ENCODE measurements at regions not wholly inside any gene's neighbourhood (a gene's known extent, or its start where the extent isn't known, plus 50 kb on each side); places are given as distances from the start of the nearest gene placed in this dataset.

DNA sequence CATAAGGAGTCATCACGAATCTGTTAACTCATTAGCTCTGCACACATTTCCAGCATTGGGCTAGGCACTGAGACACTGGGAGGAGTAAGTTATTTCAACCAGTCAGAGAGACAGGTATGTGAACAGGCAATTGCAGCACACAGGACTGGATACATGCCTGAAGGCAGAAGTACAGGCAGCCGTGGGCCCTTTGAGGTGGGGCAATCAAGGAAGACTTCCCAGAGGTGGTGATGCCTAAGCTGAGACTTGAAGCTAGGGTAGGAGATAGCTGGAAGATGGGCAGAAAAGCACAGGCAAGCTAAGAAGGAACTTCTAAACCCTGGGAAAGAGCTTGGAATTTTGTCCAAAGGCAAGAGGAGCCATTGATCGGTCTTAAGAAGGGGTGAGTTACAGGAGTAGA lies 249.7 kb downstream of the EMX2 start:
- H3K36me3 ChIP-seq (ENCODE audit: control insufficient read depth, insufficient read depth, low read length) = no peaks in the 10 kb centered on the region
- FAIRE-seq (no peak), DNase-seq (ENCODE audit: low read depth) (no peak)
- TF ChIP-seq, protein P1, sequence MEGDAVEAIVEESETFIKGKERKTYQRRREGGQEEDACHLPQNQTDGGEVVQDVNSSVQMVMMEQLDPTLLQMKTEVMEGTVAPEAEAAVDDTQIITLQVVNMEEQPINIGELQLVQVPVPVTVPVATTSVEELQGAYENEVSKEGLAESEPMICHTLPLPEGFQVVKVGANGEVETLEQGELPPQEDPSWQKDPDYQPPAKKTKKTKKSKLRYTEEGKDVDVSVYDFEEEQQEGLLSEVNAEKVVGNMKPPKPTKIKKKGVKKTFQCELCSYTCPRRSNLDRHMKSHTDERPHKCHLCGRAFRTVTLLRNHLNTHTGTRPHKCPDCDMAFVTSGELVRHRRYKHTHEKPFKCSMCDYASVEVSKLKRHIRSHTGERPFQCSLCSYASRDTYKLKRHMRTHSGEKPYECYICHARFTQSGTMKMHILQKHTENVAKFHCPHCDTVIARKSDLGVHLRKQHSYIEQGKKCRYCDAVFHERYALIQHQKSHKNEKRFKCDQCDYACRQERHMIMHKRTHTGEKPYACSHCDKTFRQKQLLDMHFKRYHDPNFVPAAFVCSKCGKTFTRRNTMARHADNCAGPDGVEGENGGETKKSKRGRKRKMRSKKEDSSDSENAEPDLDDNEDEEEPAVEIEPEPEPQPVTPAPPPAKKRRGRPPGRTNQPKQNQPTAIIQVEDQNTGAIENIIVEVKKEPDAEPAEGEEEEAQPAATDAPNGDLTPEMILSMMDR (IDR thresholded peaks at IDR 0.05; ENCODE audit: insufficient read depth, low read length, severe bottlenecking) = no peak
- no peaks in the 10 kb centered on the region for H3K27me3 ChIP-seq (ENCODE audit: control insufficient read depth, insufficient read depth, low read length)
- no peak overlapping the region for H3K4me3 ChIP-seq (ENCODE audit: low read depth, low read length)

DNA sequence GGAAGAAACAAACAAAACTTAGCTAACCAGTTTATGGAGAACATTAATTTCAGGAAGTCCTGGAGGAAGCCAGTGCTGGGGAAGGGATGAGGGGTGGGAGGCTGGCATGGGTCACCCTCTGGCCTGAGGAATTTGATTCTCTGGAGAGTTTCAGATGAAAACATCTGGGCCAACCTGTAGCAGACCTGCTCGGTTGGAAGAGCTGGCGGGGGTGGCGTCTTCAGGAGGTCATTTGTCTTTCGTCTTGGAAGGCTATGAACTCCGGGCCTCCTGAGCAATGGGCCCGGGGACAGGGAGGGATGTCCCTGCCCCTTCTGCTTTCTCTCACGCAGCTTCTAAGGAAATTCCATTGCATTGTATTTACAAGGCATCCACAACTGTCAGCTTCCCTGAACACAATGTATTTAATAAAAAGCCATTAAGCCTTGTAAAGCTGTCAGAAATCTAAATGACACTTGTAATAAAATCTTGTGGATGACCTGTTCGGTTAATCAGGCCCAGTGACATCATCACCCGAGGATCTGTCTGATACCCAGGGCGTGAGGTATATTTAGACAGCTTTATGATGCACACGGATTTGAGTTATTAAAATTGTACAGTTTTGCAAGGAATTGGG lies 250.5 kb downstream of the RAB11FIP2 start:
- no peaks in the 10 kb centered on the region for H3K36me3 ChIP-seq (ENCODE audit: control insufficient read depth, insufficient read depth, low read length)
- H3K4me3 ChIP-seq (ENCODE audit: low read depth, low read length) = no peak overlapping the region
- DNase-seq (ENCODE audit: low read depth) (no peak), FAIRE-seq (no peak)
- no peaks in the 10 kb centered on the region for H3K27me3 ChIP-seq (ENCODE audit: control insufficient read depth, insufficient read depth, low read length)
- TF ChIP-seq, protein P1 (IDR thresholded peaks at IDR 0.05; ENCODE audit: insufficient read depth, low read length, severe bottlenecking) = no peak

DNA sequence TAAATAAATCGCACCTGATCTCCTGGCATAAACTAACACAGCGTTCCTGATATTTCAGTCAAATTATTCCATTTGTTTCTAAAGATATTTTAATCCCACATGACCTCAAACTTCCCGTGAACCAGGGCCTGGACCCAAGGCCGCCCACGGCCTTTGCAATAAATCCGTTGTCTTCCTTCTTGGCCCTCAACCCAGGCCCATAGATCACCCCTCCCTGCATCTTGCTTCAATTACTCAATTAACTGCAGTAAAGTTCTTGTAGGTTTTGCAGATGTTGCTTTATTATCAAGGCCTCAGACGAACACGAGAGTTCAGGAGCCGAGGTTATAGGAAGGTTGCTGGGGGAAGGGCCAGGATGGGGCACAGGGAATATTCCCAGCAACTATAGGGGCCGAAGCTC lies 249.4 kb downstream of the RAB11FIP2 start:
- no peak for DNase-seq (ENCODE audit: low read depth)
- no peak for FAIRE-seq
- H3K27me3 ChIP-seq (ENCODE audit: control insufficient read depth, insufficient read depth, low read length) = no peaks in the 10 kb centered on the region
- H3K36me3 ChIP-seq (ENCODE audit: control insufficient read depth, insufficient read depth, low read length) = no peaks in the 10 kb centered on the region
- no peak overlapping the region for H3K4me3 ChIP-seq (ENCODE audit: low read depth, low read length)
- TF ChIP-seq, protein P1 (IDR thresholded peaks at IDR 0.05; ENCODE audit: insufficient read depth, low read length, severe bottlenecking) = no peak

DNA sequence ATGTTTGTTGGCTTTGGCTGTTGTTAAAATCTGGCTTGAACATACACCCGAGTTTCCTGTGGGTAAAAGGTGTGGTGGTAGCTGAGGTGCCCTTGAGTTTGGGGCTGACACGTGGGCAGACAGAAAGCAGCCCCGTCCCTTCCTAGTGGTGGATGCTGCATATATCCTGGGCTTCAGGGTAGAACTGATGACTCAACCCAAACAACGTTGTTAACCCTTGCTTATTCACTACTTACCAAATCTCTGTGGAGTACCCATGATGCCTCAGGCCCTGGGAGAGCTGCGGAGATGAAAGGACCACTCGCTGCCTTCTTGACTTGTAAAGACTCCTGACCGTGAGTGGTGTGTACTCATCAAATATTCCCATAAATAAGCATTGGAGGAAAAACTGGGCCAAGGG lies 245.1 kb downstream of the RAB11FIP2 start:
- no peaks in the 10 kb centered on the region for H3K27me3 ChIP-seq (ENCODE audit: control insufficient read depth, insufficient read depth, low read length)
- TF ChIP-seq, protein P1 (IDR thresholded peaks at IDR 0.05; ENCODE audit: insufficient read depth, low read length, severe bottlenecking) = no peak
- no peaks in the 10 kb centered on the region for H3K36me3 ChIP-seq (ENCODE audit: control insufficient read depth, insufficient read depth, low read length)
- no peak for DNase-seq (ENCODE audit: low read depth)
- H3K4me3 ChIP-seq (ENCODE audit: low read depth, low read length) = no peak overlapping the region
- no peak for FAIRE-seq

DNA sequence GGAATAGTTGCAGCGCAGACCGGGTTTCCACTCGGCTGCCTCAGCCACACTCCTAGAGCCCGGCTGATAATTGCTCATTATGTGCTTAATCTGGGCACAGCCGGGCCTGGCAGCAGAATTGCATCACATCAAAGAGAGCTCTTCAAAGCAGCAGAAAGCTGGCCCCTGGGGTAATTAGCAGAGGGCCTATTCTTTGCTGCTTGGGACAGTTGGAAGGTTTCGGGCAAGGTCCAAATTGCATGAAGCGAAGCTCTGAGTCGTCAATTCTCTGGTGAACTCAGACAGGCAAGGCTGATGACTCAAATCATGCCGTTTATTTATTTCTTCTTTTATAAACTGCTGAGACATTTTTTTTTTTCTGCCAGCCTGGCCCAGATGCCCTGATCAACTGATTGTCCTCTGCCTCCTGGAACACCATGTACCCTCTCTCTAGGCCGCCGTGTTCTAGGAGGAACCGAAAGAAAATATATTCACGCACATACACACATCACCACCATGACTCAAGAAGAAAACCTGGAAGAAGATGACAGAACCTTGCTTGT lies 242.2 kb downstream of the RAB11FIP2 start:
- H3K27me3 ChIP-seq (ENCODE audit: control insufficient read depth, insufficient read depth, low read length) = no peaks in the 10 kb centered on the region
- FAIRE-seq = no peak
- DNase-seq (ENCODE audit: low read depth) = no peak

More for the DNA sequence above, 242.2 kb downstream of the RAB11FIP2 start:
- no peaks in the 10 kb centered on the region for H3K36me3 ChIP-seq (ENCODE audit: control insufficient read depth, insufficient read depth, low read length)
- TF ChIP-seq, protein P1 (IDR thresholded peaks at IDR 0.05; ENCODE audit: insufficient read depth, low read length, severe bottlenecking) = no peak
- H3K4me3 ChIP-seq (ENCODE audit: low read depth, low read length) = no peak overlapping the region
